ENCODE measurements at regions not wholly inside any gene's neighbourhood (a gene's known extent, or its start where the extent isn't known, plus 50 kb on each side); places are given as distances from the start of the nearest gene placed in this dataset.
A peak's percentile ranks its signal among the peaks of the same experiment; 100 is the strongest.
"Not testable (repeated sequence)": the region's sequence is repeated elsewhere in the genome, so short reads cannot be mapped to it uniquely, and the experiment has no call there.

- H4K8ac ChIP-seq (ENCODE audit: low read depth, low read length); H3K18ac ChIP-seq (ENCODE audit: low read length); H3K4me2 ChIP-seq (ENCODE audit: low read length); H2BK12ac ChIP-seq (ENCODE audit: low read length); H3K4me1 ChIP-seq (ENCODE audit: control insufficient read depth in 1 of 2, insufficient read depth in 2 of 2, low read length in 2 of 2); H3K14ac ChIP-seq (ENCODE audit: low read length); H3K9me3 ChIP-seq (ENCODE audit: insufficient read depth, low read depth, low read length); H3K23ac ChIP-seq (ENCODE audit: low read length); H2BK120ac ChIP-seq (ENCODE audit: insufficient read depth, low read length, poor library complexity); H3K9ac ChIP-seq (ENCODE audit: low read length); DNase-seq; H3K27me3 ChIP-seq (ENCODE audit: insufficient read depth, low read length); H3K4ac ChIP-seq (ENCODE audit: low read depth, low read length); H3K27ac ChIP-seq (ENCODE audit: low read depth, low read length); H3K36me3 ChIP-seq (ENCODE audit: control insufficient read depth in 1 of 2, insufficient read depth in 2 of 2, low read length in 2 of 2); H2AFZ ChIP-seq (ENCODE audit: insufficient read depth, low read length, poor library complexity); H3K4me3 ChIP-seq (ENCODE audit: low read depth, low read length); H2AK5ac ChIP-seq (ENCODE audit: low read length); H2BK5ac ChIP-seq (ENCODE audit: low read depth, low read length, poor library complexity); H3K79me2 ChIP-seq (ENCODE audit: control insufficient read depth, insufficient read depth, low read length, poor library complexity); H4K12ac ChIP-seq (ENCODE audit: low read depth, low read length); H3K79me1 ChIP-seq (ENCODE audit: low read length); H4K91ac ChIP-seq (ENCODE audit: low read depth, low read length): not testable (repeated sequence)
These were observed 791.9 kb upstream of the AADAT start for GRCh38 chr4:170881646-170882045.

GRCh38 chr4:170875868-170876267, 786.1 kb upstream of the AADAT start:
- Histone ChIP-seq H3K27ac (ENCODE audit: low read depth, low read length) (no peak overlapping the region), H3K4me3 (ENCODE audit: low read depth, low read length) (no peak overlapping the region), H3K4me1 (ENCODE audit: control insufficient read depth in 1 of 2, insufficient read depth in 2 of 2, low read length in 2 of 2) (no peaks in the 10 kb centered on the region), H3K4me2 (ENCODE audit: low read length) (no peak overlapping the region), H2BK5ac (ENCODE audit: low read depth, low read length, poor library complexity) (no peak overlapping the region), H3K14ac (ENCODE audit: low read length) (no peak overlapping the region), H3K9me3 (ENCODE audit: insufficient read depth, low read depth, low read length) (no peaks in the 10 kb centered on the region), H3K27me3 (ENCODE audit: insufficient read depth, low read length) (no peaks in the 10 kb centered on the region), H3K79me2 (ENCODE audit: control insufficient read depth, insufficient read depth, low read length, poor library complexity) (no peaks in the 10 kb centered on the region), H3K18ac (ENCODE audit: low read length) (no peak overlapping the region), H3K23ac (ENCODE audit: low read length) (no peak overlapping the region), H3K79me1 (ENCODE audit: low read length) (no peaks in the 10 kb centered on the region), H4K91ac (ENCODE audit: low read depth, low read length) (no peak overlapping the region), H2BK120ac (ENCODE audit: insufficient read depth, low read length, poor library complexity) (no peak overlapping the region), H2AK5ac (ENCODE audit: low read length) (no peak overlapping the region), H4K8ac (ENCODE audit: low read depth, low read length) (no peak overlapping the region), H2AFZ (ENCODE audit: insufficient read depth, low read length, poor library complexity) (no peak overlapping the region), H2BK12ac (ENCODE audit: low read length) (no peak overlapping the region), H4K12ac (ENCODE audit: low read depth, low read length) (no peak overlapping the region), H3K9ac (ENCODE audit: low read length) (no peak overlapping the region), H3K36me3 (ENCODE audit: control insufficient read depth in 1 of 2, insufficient read depth in 2 of 2, low read length in 2 of 2) (no peaks in the 10 kb centered on the region), H3K4ac (ENCODE audit: low read depth, low read length) (no peak overlapping the region)
- DNase-seq = no peak
- WGBS (ENCODE audit: extremely low coverage, insufficient coverage, insufficient read length) = no CpG with 5 or more reads among the region's 1 CpG

- Histone ChIP-seq H3K79me2 (ENCODE audit: control insufficient read depth, insufficient read depth, low read length, poor library complexity) (no peaks in the 10 kb centered on the region), H3K36me3 (ENCODE audit: control insufficient read depth in 1 of 2, insufficient read depth in 2 of 2, low read length in 2 of 2) (no peaks in the 10 kb centered on the region), H3K4ac (ENCODE audit: low read depth, low read length) (no peak overlapping the region), H2BK12ac (ENCODE audit: low read length) (no peak overlapping the region), H3K4me1 (ENCODE audit: control insufficient read depth in 1 of 2, insufficient read depth in 2 of 2, low read length in 2 of 2) (no peaks in the 10 kb centered on the region), H3K79me1 (ENCODE audit: low read length) (no peaks in the 10 kb centered on the region), H3K4me3 (ENCODE audit: low read depth, low read length) (no peak overlapping the region), H3K9me3 (ENCODE audit: insufficient read depth, low read depth, low read length) (no peaks in the 10 kb centered on the region), H3K27me3 (ENCODE audit: insufficient read depth, low read length) (no peaks in the 10 kb centered on the region), H3K4me2 (ENCODE audit: low read length) (no peak overlapping the region), H3K23ac (ENCODE audit: low read length) (no peak overlapping the region), H2AFZ (ENCODE audit: insufficient read depth, low read length, poor library complexity) (no peak overlapping the region), H2AK5ac (ENCODE audit: low read length) (no peak overlapping the region), H3K9ac (ENCODE audit: low read length) (no peak overlapping the region), H4K91ac (ENCODE audit: low read depth, low read length) (no peak overlapping the region), H4K8ac (ENCODE audit: low read depth, low read length) (no peak overlapping the region), H3K27ac (ENCODE audit: low read depth, low read length) (no peak overlapping the region), H3K14ac (ENCODE audit: low read length) (no peak overlapping the region), H4K12ac (ENCODE audit: low read depth, low read length) (no peak overlapping the region), H3K18ac (ENCODE audit: low read length) (no peak overlapping the region), H2BK5ac (ENCODE audit: low read depth, low read length, poor library complexity) (no peak overlapping the region), H2BK120ac (ENCODE audit: insufficient read depth, low read length, poor library complexity) (no peak overlapping the region)
- peak; percentile 30 to 43 for DNase-seq
These were observed 783.0 kb upstream of the AADAT start for GRCh38 chr4:170872794-170873193.

- no peaks in the 10 kb centered on the region for H3K79me1 ChIP-seq (ENCODE audit: low read length)
- no peak overlapping the region for H3K23ac ChIP-seq (ENCODE audit: low read length)
- H3K4me1 ChIP-seq (ENCODE audit: control insufficient read depth in 1 of 2, insufficient read depth in 2 of 2, low read length in 2 of 2) = no peaks in the 10 kb centered on the region
- H2BK120ac ChIP-seq (ENCODE audit: insufficient read depth, low read length, poor library complexity) = no peak overlapping the region
- no peak overlapping the region for H4K8ac ChIP-seq (ENCODE audit: low read depth, low read length)
- no peaks in the 10 kb centered on the region for H3K27me3 ChIP-seq (ENCODE audit: insufficient read depth, low read length)
- no CpG with 5 or more reads among the region's 1 CpG for WGBS (ENCODE audit: extremely low coverage, insufficient coverage, insufficient read length)
- no peak overlapping the region for H3K4ac ChIP-seq (ENCODE audit: low read depth, low read length)
- no peak overlapping the region for H3K9ac ChIP-seq (ENCODE audit: low read length)
- H4K12ac ChIP-seq (ENCODE audit: low read depth, low read length) = no peak overlapping the region
- no peak overlapping the region for H2AK5ac ChIP-seq (ENCODE audit: low read length)
- no peak overlapping the region for H3K4me3 ChIP-seq (ENCODE audit: low read depth, low read length)
- no peak overlapping the region for H3K27ac ChIP-seq (ENCODE audit: low read depth, low read length)
- no peak overlapping the region for H2BK12ac ChIP-seq (ENCODE audit: low read length)
- no peak overlapping the region for H4K91ac ChIP-seq (ENCODE audit: low read depth, low read length)
- H3K18ac ChIP-seq (ENCODE audit: low read length) = no peak overlapping the region
- no peak overlapping the region for H2AFZ ChIP-seq (ENCODE audit: insufficient read depth, low read length, poor library complexity)
- no peaks in the 10 kb centered on the region for H3K79me2 ChIP-seq (ENCODE audit: control insufficient read depth, insufficient read depth, low read length, poor library complexity)
- H3K4me2 ChIP-seq (ENCODE audit: low read length) = no peak overlapping the region
- DNase-seq = no peak
- H3K14ac ChIP-seq (ENCODE audit: low read length) = no peak overlapping the region
- no peaks in the 10 kb centered on the region for H3K9me3 ChIP-seq (ENCODE audit: insufficient read depth, low read depth, low read length)
- no peak overlapping the region for H2BK5ac ChIP-seq (ENCODE audit: low read depth, low read length, poor library complexity)
- H3K36me3 ChIP-seq (ENCODE audit: control insufficient read depth in 1 of 2, insufficient read depth in 2 of 2, low read length in 2 of 2) = no peaks in the 10 kb centered on the region
These were observed 778.4 kb upstream of the AADAT start for GRCh38 chr4:170868170-170868569.

GRCh38 chr4:170854097-170854496, 764.3 kb upstream of the AADAT start:
- H3K27me3 ChIP-seq (ENCODE audit: insufficient read depth, low read length) = no peaks in the 10 kb centered on the region
- H2AFZ ChIP-seq (ENCODE audit: insufficient read depth, low read length, poor library complexity) = no peak overlapping the region
- H4K12ac ChIP-seq (ENCODE audit: low read depth, low read length) = no peak overlapping the region
- no peak overlapping the region for H3K4me3 ChIP-seq (ENCODE audit: low read depth, low read length)
- no peaks in the 10 kb centered on the region for H3K4me1 ChIP-seq (ENCODE audit: control insufficient read depth in 1 of 2, insufficient read depth in 2 of 2, low read length in 2 of 2)
- WGBS (ENCODE audit: extremely low coverage, insufficient coverage, insufficient read length) = no CpG with 5 or more reads among the region's 1 CpG
- H3K18ac ChIP-seq (ENCODE audit: low read length) = no peak overlapping the region
- no peaks in the 10 kb centered on the region for H3K79me2 ChIP-seq (ENCODE audit: control insufficient read depth, insufficient read depth, low read length, poor library complexity)
- no peak overlapping the region for H3K9ac ChIP-seq (ENCODE audit: low read length)
- no peak overlapping the region for H3K27ac ChIP-seq (ENCODE audit: low read depth, low read length)
- no peak overlapping the region for H3K4ac ChIP-seq (ENCODE audit: low read depth, low read length)
- no peak for DNase-seq
- no peak overlapping the region for H4K8ac ChIP-seq (ENCODE audit: low read depth, low read length)
- H3K79me1 ChIP-seq (ENCODE audit: low read length) = no peaks in the 10 kb centered on the region
- H3K36me3 ChIP-seq (ENCODE audit: control insufficient read depth in 1 of 2, insufficient read depth in 2 of 2, low read length in 2 of 2) = no peaks in the 10 kb centered on the region
- no peak overlapping the region for H3K4me2 ChIP-seq (ENCODE audit: low read length)
- no peak overlapping the region for H2BK120ac ChIP-seq (ENCODE audit: insufficient read depth, low read length, poor library complexity)
- H3K9me3 ChIP-seq (ENCODE audit: insufficient read depth, low read depth, low read length) = no peaks in the 10 kb centered on the region
- H4K91ac ChIP-seq (ENCODE audit: low read depth, low read length) = no peak overlapping the region
- no peak overlapping the region for H3K14ac ChIP-seq (ENCODE audit: low read length)
- no peak overlapping the region for H2BK5ac ChIP-seq (ENCODE audit: low read depth, low read length, poor library complexity)
- no peak overlapping the region for H2BK12ac ChIP-seq (ENCODE audit: low read length)
- no peak overlapping the region for H3K23ac ChIP-seq (ENCODE audit: low read length)
- no peak overlapping the region for H2AK5ac ChIP-seq (ENCODE audit: low read length)
